ENCODE measurements at regions not wholly inside any gene's neighbourhood (a gene's known extent, or its start where the extent isn't known, plus 50 kb on each side); places are given as distances from the start of the nearest gene placed in this dataset.

GRCh38 chrX:131752493-131753198 lies 208.8 kb downstream of the OR13H1 start:
- Histone ChIP-seq H3K4me1 (ENCODE audit: insufficient read depth, low read length, poor library complexity, severe bottlenecking) (peaks cover 3% of the 10 kb centered on the region), H3K4me3 (ENCODE audit: low read depth, low read length, poor library complexity, severe bottlenecking) (peak overlapping the region; percentile 47), H3K27ac (ENCODE audit: low read depth, low read length, poor library complexity, severe bottlenecking) (peak overlapping the region; percentile 75), H3K36me3 (ENCODE audit: insufficient read depth, low read length, poor library complexity, severe bottlenecking) (peaks cover 11% of the 10 kb centered on the region), H3K9me3 (ENCODE audit: low read depth, low read length, poor library complexity, severe bottlenecking) (no peaks in the 10 kb centered on the region), H3K27me3 (replicated peaks; ENCODE audit: insufficient read depth, low read depth, low read length, poor library complexity) (no peaks in the 10 kb centered on the region)
- ChIA-PET CTCF (no interaction called here), POLR2A (ENCODE audit: low non-redundant PET) (no interaction called here)
- no TSS peak for BruUV-seq (replicated peaks)
- peak; percentile 89 for DNase-seq (ENCODE audit: low spot score)
- TF ChIP-seq CTCF (conservative IDR thresholded peaks at IDR 0.05; ENCODE audit: low read depth, low read length) (peak; percentile 40), EZH2 (IDR thresholded peaks at IDR 0.05; ENCODE audit: borderline replicate concordance, low read depth, low read length, poor library complexity, severe bottlenecking) (no peak)
- intact Hi-C loops (cut with micrococcal nuclease; ENCODE audit: unreplicated experiment) = loop anchor here (1.0 to 2.0 kb wide), 2 partner anchors 23 to 40 kb away; no protein-coding TSS in a partner anchor

- ChIA-PET POLR2A (ENCODE audit: low non-redundant PET) (no interaction called here), CTCF (no interaction called here)
- intact Hi-C loops (cut with micrococcal nuclease; ENCODE audit: unreplicated experiment) = no loop called here
- DNase-seq (ENCODE audit: low spot score) = peak; percentile 79
- BruUV-seq (replicated peaks) = no TSS peak
- H3K36me3 ChIP-seq (ENCODE audit: insufficient read depth, low read length, poor library complexity, severe bottlenecking) = no peaks in the 10 kb centered on the region
- no peaks in the 10 kb centered on the region for H3K4me1 ChIP-seq (ENCODE audit: insufficient read depth, low read length, poor library complexity, severe bottlenecking)
- no peaks in the 10 kb centered on the region for H3K27me3 ChIP-seq (replicated peaks; ENCODE audit: insufficient read depth, low read depth, low read length, poor library complexity)
- TF ChIP-seq EZH2 (IDR thresholded peaks at IDR 0.05; ENCODE audit: borderline replicate concordance, low read depth, low read length, poor library complexity, severe bottlenecking) (no peak), CTCF (conservative IDR thresholded peaks at IDR 0.05; ENCODE audit: low read depth, low read length) (peak; percentile 60)
- H3K27ac ChIP-seq (ENCODE audit: low read depth, low read length, poor library complexity, severe bottlenecking) = no peak overlapping the region
- H3K4me3 ChIP-seq (ENCODE audit: low read depth, low read length, poor library complexity, severe bottlenecking) = no peak overlapping the region
- no peaks in the 10 kb centered on the region for H3K9me3 ChIP-seq (ENCODE audit: low read depth, low read length, poor library complexity, severe bottlenecking)
Measured at GRCh38 chrX:131762802-131763234, 218.9 kb downstream of the OR13H1 start.

GRCh38 chrX:131763674-131764073 lies 219.8 kb downstream of the OR13H1 start:
- CTCF ChIA-PET = no interaction called here
- no peaks in the 10 kb centered on the region for H3K27me3 ChIP-seq (replicated peaks; ENCODE audit: insufficient read depth, low read depth, low read length, poor library complexity)
- no peaks in the 10 kb centered on the region for H3K4me1 ChIP-seq (ENCODE audit: insufficient read depth, low read length, poor library complexity, severe bottlenecking)
- H3K4me3 ChIP-seq (ENCODE audit: low read depth, low read length, poor library complexity, severe bottlenecking) = no peak overlapping the region
- intact Hi-C loops (cut with micrococcal nuclease; ENCODE audit: unreplicated experiment) = no loop called here
- POLR2A ChIA-PET (ENCODE audit: low non-redundant PET) = no interaction called here
- peak; percentile 29 for DNase-seq (ENCODE audit: low spot score)
- BruUV-seq (replicated peaks) = no TSS peak
- H3K27ac ChIP-seq (ENCODE audit: low read depth, low read length, poor library complexity, severe bottlenecking) = no peak overlapping the region
- no peaks in the 10 kb centered on the region for H3K36me3 ChIP-seq (ENCODE audit: insufficient read depth, low read length, poor library complexity, severe bottlenecking)
- H3K9me3 ChIP-seq (ENCODE audit: low read depth, low read length, poor library complexity, severe bottlenecking) = no peaks in the 10 kb centered on the region
- TF ChIP-seq CTCF (conservative IDR thresholded peaks at IDR 0.05; ENCODE audit: low read depth, low read length) (no peak), EZH2 (IDR thresholded peaks at IDR 0.05; ENCODE audit: borderline replicate concordance, low read depth, low read length, poor library complexity, severe bottlenecking) (no peak)
